ENCODE measurements at regions not wholly inside any gene's neighbourhood (a gene's known extent, or its start where the extent isn't known, plus 50 kb on each side); places are given as distances from the start of the nearest gene placed in this dataset.

DNA sequence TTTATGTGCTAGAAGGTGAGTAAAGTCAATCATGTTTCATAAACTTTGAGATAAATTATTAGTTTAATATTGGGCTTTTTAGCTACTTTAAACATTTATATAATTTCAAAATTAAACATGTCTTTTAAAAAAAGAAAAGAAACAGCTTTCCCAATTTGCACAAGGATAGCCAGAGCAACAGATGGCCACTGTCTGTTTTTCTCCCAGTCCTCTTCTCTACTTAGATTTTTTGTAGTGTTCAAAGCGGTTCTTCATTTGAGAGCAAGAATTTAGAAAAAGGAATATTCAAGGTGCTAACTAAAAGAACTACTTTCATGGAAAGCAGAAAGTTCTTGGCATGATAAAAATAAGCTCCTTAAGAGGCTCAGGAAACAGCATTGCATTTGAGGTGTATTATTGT, 128.3 kb upstream of the MIR17HG start:
- peaks cover 6% of the 10 kb centered on the region for H3K27me3 ChIP-seq
- ATAC-seq, result no peak
- H3K4me3 ChIP-seq, result no peak overlapping the region
- H3K9me3 ChIP-seq, result no peaks in the 10 kb centered on the region
- WGBS, 2 donors (ENCODE audit: low coverage in 1 of 2), result 19 to 57% methylated on average over 1 of the region's 1 CpG
- H3K4me1 ChIP-seq, result no peaks in the 10 kb centered on the region
- no peaks in the 10 kb centered on the region for H3K36me3 ChIP-seq
- H3K27ac ChIP-seq, result no peak overlapping the region
- no peak for TF ChIP-seq EP300 (IDR thresholded peaks at IDR 0.05)
- no peak for TF ChIP-seq POLR2A (IDR thresholded peaks at IDR 0.05)
- no peak for TF ChIP-seq POLR2AphosphoS5 (IDR thresholded peaks at IDR 0.05)
- TF ChIP-seq, protein P1, sequence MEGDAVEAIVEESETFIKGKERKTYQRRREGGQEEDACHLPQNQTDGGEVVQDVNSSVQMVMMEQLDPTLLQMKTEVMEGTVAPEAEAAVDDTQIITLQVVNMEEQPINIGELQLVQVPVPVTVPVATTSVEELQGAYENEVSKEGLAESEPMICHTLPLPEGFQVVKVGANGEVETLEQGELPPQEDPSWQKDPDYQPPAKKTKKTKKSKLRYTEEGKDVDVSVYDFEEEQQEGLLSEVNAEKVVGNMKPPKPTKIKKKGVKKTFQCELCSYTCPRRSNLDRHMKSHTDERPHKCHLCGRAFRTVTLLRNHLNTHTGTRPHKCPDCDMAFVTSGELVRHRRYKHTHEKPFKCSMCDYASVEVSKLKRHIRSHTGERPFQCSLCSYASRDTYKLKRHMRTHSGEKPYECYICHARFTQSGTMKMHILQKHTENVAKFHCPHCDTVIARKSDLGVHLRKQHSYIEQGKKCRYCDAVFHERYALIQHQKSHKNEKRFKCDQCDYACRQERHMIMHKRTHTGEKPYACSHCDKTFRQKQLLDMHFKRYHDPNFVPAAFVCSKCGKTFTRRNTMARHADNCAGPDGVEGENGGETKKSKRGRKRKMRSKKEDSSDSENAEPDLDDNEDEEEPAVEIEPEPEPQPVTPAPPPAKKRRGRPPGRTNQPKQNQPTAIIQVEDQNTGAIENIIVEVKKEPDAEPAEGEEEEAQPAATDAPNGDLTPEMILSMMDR (IDR thresholded peaks at IDR 0.05), result no peak

DNA sequence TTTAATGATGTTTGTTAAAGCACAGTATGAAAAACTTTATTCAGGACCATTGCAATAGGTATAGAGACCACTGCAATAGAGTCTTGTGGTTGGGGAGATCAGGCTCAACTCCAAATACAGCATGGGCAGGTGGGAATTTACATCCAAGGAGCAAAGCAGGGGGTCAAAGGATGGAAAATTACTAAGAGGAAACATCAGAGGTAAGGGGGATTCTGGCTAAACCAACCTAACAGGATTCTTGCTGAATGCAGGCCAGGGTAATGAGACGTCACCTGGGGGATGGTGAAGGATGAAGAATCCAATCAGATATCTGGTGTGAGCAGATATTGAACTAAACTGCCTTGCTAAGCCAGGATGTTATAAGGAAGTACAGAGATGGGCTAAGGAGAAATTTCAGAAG, 126.6 kb upstream of the MIR17HG start:
- no peak for TF ChIP-seq POLR2AphosphoS5 (IDR thresholded peaks at IDR 0.05)
- TF ChIP-seq POLR2A (IDR thresholded peaks at IDR 0.05), result no peak
- TF ChIP-seq EP300 (IDR thresholded peaks at IDR 0.05), result no peak
- WGBS, 2 donors (ENCODE audit: low coverage in 1 of 2), result 64 to 75% methylated on average over 1 of the region's 1 CpG
- no peak overlapping the region for H3K4me3 ChIP-seq

DNA sequence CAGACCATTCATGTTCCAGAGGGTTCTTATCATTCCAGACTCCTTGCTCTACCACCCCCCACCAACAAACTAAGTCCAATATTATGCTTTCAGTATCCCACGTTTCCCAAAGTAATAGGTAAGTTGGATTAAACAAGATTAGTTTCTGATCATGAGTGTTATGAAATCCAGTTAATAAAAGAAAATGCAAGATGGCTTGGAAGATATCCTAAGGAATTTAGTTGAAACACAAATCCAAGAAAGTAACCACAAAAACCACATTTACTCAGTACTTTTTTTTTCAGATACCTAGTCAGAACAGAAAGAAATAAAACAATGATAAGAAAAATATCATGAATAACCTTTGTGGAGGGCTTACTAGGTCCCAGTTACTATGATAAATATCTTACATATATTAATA, 119.4 kb upstream of the MIR17HG start:
- Histone ChIP-seq H3K9me3 (no peaks in the 10 kb centered on the region), H3K27ac (no peak overlapping the region), H3K36me3 (no peaks in the 10 kb centered on the region), H3K4me1 (no peaks in the 10 kb centered on the region), H3K27me3 (no peaks in the 10 kb centered on the region), H3K4me3 (no peak overlapping the region)
- WGBS, 2 donors (ENCODE audit: low coverage in 1 of 2), result 67 to 89% methylated on average over 1 of the region's 1 CpG
- no peak for ATAC-seq
- TF ChIP-seq POLR2A (IDR thresholded peaks at IDR 0.05), result no peak
- TF ChIP-seq EP300 (IDR thresholded peaks at IDR 0.05), result no peak
- TF ChIP-seq, protein P1 (IDR thresholded peaks at IDR 0.05), result no peak
- TF ChIP-seq POLR2AphosphoS5 (IDR thresholded peaks at IDR 0.05), result no peak

More for the DNA sequence above, 126.6 kb upstream of the MIR17HG start:
- no peak for ATAC-seq
- Histone ChIP-seq H3K36me3 (no peaks in the 10 kb centered on the region), H3K27me3 (peaks cover 6% of the 10 kb centered on the region), H3K9me3 (no peaks in the 10 kb centered on the region), H3K4me1 (no peaks in the 10 kb centered on the region), H3K27ac (no peak overlapping the region)

DNA sequence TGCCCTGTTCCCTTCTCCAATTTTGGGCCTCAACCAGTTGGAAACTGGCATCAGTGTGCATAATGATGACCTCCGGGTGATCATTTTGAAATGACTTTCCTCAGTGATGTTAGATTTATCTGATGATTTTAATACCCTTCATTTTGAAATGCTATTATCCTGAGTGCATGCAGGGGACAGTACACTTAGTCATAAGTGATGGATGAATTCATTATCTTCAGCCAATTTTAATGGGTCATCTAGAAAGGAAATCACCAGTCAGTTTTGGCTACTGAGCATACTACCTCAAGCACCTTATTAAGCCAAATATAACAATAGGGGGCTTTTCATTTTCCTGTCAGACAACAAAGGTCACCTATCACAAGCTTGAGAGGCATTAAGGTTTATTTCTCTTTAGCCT, 118.5 kb upstream of the MIR17HG start:
- no peaks in the 10 kb centered on the region for H3K9me3 ChIP-seq
- H3K4me1 ChIP-seq, result no peaks in the 10 kb centered on the region
- no peak for ATAC-seq
- H3K36me3 ChIP-seq, result no peaks in the 10 kb centered on the region
- no peaks in the 10 kb centered on the region for H3K27me3 ChIP-seq
- no peak overlapping the region for H3K4me3 ChIP-seq
- H3K27ac ChIP-seq, result no peak overlapping the region
- TF ChIP-seq POLR2A (IDR thresholded peaks at IDR 0.05) (no peak), POLR2AphosphoS5 (IDR thresholded peaks at IDR 0.05) (no peak), EP300 (IDR thresholded peaks at IDR 0.05) (no peak)
- TF ChIP-seq, protein P1 (IDR thresholded peaks at IDR 0.05), result no peak
- WGBS, 2 donors (ENCODE audit: low coverage in 1 of 2), result 73 to 89% methylated on average over 1 of the region's 1 CpG

DNA sequence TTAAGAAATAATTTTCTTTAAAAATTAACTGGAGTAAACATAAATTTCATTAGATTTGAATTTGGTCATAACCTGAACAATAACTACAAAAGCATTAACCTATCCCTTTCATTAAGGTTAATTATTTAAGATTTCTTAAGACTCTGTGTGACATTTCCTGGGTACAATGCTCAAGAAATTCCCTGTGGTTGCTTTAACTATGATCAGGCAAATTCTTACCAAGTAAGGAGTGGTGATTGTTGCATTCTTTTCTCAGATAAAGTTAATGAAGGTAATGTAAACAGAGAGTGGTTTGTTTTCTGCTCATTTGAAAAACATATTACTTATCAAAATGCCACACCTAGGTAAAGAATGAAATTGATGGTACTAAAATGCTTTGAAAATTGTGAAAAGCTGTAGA, 114.8 kb upstream of the MIR17HG start:
- no peak for ATAC-seq
- TF ChIP-seq POLR2A (IDR thresholded peaks at IDR 0.05), result no peak
- no peak overlapping the region for H3K4me3 ChIP-seq
- H3K36me3 ChIP-seq, result no peaks in the 10 kb centered on the region
- no peak overlapping the region for H3K27ac ChIP-seq
- no peaks in the 10 kb centered on the region for H3K4me1 ChIP-seq
- no peaks in the 10 kb centered on the region for H3K9me3 ChIP-seq
- no peaks in the 10 kb centered on the region for H3K27me3 ChIP-seq

DNA sequence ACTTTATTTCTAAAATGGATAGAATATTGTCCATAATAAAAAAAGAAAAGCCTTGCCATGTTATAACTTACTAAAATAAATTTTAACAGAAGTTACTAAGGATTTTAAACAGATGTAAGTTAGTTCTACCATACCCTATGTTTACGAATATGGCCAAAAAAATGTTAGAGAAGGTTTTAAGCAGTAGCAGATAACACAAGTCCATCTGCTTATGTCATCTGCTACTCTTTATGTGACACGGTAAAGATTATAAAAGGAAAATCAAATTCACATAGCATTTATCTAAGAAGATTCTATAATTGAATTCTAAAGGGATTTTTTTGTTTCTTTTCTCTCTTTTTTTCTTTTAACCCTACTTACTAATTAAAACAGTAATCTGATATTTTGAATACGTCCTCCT, 114.2 kb upstream of the MIR17HG start:
- H3K36me3 ChIP-seq, result no peaks in the 10 kb centered on the region
- ATAC-seq, result no peak
- H3K27ac ChIP-seq, result no peak overlapping the region
- 43 to 68% methylated on average over 3 of the region's 3 CpGs for WGBS, 2 donors (ENCODE audit: low coverage in 1 of 2)
- no peaks in the 10 kb centered on the region for H3K27me3 ChIP-seq
- H3K4me1 ChIP-seq, result no peaks in the 10 kb centered on the region
- TF ChIP-seq, protein P1 (IDR thresholded peaks at IDR 0.05), result no peak
- TF ChIP-seq POLR2A (IDR thresholded peaks at IDR 0.05) (no peak), POLR2AphosphoS5 (IDR thresholded peaks at IDR 0.05) (no peak), EP300 (IDR thresholded peaks at IDR 0.05) (no peak)
- H3K9me3 ChIP-seq, result no peaks in the 10 kb centered on the region
- no peak overlapping the region for H3K4me3 ChIP-seq

All from gastroesophageal sphincter (tissue), 4 donors.